Hematopoietic multipotent progenitor cell treated with erythropoietin and hydrocortisone succinate and interleukin-3 and kit ligand, for 8 days (in vitro differentiated cells): ENCODE measurements at regions not wholly inside any gene's neighbourhood (a gene's known extent, or its start where the extent isn't known, plus 50 kb on each side); places are given as distances from the start of the nearest gene placed in this dataset.
"Not testable (repeated sequence)": the region's sequence is repeated elsewhere in the genome, so short reads cannot be mapped to it uniquely, and the experiment has no call there.

Experiments used
- DNase-seq: peaks from one replicate; pipeline ENCODE4 v3.0.0-alpha.2; 2015

DNA sequence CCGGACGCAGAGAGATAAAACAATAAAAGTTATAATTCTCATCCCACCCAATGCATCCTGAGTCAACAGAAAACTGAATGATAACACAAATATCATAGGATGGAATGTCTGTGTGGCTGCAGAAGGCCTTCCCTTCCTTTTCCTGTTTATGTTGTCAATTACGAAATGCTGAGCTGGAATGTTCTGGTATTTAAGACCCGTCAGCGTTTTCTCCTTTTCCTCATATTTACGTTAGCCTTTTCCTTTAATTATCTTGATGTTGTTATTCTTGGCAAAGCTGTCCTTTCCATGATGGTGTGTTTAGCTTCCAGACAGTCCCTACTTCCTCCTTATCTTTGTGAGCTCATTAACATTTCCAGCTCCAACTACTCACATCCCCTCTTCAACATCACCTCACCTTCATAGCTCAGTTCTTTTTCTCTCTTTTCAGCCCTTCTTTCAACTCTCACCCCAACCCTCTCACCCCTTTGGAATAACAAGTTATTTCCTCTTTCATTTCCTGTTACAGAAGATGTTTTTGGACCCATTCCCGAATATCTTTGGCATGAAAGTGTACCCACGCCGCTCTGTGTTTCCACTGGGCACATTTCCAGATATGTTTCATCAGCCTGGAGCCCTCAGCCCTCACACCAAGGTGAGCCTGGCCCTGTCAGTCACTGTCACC, 221.6 kb downstream of the NR2F1-AS1 start:
- no peak for DNase-seq

DNA sequence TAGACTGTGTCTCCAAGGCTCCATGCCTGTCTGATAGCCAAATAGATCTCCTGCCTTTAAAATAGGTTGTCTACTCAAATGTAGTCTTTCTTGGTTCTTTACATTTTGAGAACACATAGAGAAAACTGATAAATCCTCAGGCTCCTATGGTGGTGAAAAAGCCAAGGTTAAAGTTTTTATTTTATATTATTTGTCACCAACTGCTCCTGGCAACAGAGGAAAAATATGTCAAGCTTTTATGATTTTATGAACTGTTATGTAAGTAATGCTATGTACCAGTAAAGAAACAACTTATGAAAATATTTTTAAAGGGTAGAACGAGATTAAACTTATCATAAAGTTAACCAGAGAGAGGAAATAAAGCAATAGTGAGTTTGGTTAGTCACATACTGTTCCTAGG, 222.8 kb downstream of the NR2F1-AS1 start:
- DNase-seq = no peak

DNA sequence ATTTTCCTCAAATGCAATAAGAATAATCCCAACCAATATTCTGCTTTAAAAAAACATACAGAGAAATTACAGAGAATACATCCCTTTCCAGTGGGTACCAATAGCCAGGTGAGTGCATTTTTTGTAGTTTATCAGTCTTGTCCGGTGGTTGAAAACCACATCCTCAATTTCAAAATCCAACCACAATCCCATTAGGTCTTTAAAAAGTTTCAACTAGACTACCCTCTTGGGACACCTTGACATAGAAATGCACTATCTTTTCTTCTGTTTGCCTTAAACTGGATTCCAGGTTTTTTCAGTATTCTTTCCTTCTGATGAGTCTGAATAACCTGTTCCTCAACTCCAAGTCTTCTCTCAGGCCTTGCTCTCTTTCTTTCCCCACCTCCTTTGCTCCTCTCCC, 223.3 kb downstream of the NR2F1-AS1 start:
- no peak for DNase-seq

DNA sequence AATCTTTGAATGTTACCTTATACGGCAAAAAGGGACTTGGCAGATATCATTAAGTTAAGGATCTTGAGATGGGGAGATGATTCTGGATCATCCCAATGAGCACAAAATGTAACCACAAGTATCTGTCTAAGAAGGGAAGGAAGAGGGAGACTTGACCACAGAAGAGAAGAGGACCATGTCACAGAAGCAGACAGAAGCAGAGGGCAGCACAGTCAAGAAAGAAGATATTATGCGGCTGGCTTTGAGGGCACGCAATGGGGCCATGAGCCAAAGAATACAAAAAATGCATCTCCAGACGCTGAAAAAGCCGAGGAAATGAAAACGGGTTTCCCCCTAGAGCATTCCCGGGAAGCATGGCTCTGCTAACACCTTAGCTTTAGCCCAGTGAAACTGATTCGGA, 225.3 kb downstream of the NR2F1-AS1 start:
- DNase-seq = no peak

DNA sequence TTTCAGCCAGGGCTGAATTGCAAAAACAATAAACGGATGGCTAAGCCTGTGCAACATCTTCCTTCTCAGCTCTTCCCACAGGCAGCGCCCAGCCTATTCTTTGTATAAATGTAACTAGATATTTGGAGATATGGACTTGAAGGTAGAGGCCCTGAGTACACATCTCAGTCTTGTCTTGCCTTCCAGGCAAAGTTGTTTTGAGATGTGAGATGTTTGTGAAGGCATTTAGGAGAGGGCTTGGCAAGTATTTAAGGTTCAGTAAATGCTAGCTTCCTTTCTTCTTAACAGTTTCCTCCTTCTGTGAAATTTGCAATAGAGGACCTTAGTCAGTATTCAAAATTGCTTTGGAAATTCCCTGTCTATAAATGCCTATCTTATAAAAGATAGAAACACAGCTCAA, 228.8 kb downstream of the NR2F1-AS1 start:
- no peak for DNase-seq

DNA sequence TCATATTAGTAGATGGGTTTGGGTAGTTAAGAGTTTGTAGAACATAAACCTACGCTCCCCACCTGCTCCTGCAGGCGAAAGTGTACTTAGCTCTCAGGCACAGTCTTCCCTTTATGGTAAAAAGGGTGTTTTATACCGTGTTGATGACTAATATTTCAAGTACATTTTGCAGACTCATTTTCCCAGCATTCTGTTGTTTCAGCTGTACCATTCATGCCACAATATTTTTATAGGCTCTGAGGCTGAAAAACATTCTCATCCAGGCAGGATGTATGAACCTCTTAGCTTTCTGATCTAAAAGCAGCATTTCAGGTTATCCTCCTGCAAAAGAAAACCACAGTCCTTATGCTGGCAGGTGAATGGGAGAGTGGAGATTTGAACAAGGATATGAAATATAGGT, 231.4 kb downstream of the NR2F1-AS1 start:
- no peak for DNase-seq

DNA sequence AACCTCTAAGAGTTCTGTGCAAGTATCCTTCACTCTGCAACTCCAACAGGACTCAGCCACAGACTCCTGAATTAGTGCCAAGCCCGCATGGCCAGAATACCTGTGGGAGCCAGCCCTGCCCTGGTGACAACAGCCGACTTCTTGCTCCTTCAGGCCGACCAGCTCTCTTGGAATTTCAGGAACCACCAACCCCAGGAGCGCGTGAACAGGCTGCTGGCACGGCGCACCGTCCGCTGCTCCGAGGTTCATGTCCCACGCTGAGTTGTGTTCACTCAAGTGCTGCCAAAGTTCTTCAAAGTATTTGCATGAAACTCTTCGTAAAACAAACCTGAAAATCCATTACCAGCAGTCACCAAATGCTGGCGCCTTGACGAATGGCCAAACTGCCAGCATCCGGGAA, 232.8 kb downstream of the NR2F1-AS1 start:
- no peak for DNase-seq

DNA sequence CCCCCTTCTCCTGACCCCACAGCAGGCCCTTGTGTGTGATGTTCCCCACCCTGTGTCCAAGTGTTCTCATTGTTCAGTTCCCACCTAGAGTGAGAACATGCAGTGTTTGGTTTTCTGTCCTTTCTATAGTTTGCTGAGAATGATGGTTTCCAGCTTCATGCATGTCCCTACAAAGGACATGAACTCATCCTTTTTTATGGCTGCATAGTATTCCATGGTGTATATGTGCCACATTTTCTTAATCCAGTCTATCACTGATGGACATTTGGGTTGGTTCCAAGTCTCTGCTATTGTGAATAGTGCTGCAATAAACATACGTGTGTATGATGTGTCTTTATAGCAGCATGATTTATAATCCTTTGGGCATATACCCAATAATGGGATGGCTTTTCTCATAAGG, 234.2 kb downstream of the NR2F1-AS1 start:
- DNase-seq = not testable (repeated sequence)

DNA sequence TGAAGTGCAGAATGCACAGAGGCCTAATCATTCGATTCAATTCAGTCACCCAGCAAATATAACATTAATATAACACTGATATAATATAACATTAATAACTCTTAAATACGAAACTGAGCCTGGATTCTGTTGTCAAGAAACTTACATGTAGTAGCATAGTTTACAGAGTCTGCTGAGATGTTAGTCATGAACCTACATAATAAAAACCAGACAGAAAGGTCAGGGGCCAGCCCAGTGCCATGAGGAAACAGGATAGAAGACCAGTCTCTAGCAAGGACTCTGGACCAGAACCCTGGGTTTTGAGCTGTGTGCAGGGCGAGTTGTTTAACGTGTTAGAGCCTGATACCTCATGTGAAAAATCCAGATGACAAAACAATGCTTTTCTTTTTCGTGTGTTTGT, 234.7 kb downstream of the NR2F1-AS1 start:
- DNase-seq = no peak

DNA sequence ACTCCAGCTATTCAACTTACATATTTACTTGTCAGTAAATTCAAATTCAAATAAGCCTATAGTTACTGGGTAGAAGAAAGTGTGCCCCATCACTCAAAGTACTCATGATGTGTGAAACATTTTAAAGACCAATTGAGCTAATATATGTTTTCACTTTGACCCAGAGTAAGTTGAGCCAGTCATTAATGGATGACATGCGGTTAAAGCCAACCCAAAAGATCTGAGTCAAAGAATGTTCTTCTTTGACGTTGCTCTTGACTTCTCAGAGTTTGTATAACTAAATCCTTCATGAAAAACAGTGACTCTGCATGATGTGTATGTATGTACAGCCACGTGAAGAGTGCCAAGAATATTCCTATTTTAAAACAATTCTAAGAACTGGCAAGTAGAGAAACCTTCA, 237.4 kb downstream of the NR2F1-AS1 start:
- no peak for DNase-seq

DNA sequence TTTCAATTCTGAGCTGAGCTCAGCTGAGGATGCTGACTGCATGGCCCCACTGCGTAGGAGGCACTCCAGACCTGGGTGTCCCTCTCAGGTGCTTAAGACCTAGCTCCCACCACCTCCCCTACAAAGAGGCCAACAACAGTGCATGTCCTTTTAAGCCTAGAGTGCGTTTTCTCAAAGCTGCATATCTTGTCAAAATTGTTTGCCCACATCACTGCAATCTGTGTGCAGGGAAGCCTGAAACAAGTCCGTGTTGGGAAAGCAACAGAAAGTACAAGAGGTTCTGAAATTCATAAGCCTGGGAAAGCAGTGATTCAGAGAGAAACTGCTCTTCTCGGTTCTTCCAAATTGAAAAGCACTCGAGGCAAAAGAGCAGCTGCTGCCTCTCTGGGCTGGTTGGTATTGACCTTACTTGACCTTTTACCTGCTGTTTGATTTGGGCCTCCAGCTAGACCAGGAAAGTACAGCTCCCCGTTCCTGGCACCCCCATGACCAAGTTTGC, 238.4 kb downstream of the NR2F1-AS1 start:
- no peak for DNase-seq

DNA sequence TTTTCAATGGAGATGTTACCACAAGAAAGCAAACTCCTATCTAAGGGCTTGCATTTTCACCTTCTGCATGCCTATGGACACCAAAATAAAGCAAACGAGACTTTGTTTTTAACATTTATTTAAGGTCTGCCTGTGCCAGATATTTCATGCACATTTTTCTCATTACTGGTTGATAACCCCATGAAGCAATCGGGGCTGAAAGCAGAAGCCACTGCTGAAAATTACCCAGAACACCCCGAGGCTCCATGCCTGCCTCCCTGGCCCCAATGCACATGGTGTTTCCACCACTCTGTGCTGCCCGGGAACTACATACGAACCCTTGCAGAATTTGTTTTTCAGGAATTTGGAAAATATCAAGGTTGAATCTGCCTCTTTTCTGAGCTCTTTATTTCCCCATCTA, 240.1 kb downstream of the NR2F1-AS1 start:
- no peak for DNase-seq

DNA sequence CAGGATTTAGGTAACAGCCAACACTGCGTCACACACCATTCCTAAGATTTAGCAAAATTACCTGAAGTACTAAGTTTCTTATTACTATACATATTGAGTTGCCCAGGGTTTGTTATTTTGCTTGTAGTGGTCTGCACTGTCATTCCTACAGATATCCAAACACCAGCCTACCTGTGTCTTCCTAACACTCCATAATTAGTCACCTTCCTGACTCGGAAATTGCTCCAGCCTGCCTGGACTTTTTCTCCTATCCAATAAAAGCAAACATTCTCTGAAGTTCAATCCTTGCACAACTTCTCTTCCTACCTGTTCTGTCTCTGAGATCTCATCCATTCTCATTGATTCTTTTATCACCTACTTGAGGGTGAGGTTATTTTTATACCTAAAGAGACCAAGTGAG, 243.9 kb downstream of the NR2F1-AS1 start:
- DNase-seq = no peak

DNA sequence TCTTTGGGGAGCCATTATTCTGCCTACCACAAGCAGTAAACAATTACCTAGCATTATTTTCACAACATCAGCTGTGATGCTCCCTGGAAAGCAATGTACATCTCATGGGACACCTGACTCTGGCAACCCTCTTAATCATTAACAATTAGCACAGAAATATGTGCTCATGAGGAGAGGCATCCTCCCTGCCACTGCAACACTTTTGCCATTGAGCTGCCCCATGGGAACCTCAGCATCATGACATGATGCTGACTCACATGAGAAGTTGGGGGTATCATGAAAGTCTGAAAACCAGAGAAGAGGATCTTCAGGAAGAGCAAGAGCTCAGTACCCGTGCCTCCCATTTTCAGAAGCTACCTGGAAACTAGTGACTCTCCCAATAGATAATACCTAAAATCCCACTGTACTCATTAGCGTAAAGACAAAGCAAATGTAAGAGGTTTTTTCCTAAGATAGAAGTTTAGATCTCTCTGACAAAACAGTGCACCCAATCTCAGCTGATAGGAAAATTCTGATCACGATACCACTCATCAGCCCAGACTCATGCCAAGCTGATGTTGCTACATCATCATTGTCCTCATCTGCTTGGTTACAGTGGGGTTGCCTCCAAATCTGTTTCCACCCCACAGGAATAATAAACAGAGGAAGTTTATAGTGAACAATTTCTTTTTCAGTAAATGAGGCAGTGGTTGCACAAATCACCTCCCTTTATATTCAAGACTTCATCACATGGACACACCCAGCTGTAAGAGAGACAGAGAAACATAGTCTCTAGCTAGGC, 244.5 kb downstream of the NR2F1-AS1 start:
- no peak for DNase-seq

DNA sequence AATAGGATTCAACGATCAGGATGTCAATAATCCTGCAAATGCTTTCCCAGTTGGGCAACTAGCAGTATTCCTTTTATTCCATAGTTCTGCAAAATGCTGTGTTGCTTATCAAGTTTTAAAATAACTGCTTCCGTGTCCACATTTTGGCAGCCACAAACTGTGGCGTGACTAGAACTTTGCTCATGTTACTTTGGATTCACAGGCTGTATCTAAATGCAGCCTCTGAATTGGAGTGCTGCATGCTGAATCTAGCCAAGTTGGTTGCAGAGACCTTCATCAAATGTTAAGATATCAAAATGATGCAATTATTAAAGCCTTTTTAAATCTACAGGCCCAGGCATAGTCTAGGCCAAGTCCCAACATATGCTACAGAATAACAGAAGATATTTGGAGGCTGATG, 249.2 kb downstream of the NR2F1-AS1 start:
- DNase-seq = no peak

DNA sequence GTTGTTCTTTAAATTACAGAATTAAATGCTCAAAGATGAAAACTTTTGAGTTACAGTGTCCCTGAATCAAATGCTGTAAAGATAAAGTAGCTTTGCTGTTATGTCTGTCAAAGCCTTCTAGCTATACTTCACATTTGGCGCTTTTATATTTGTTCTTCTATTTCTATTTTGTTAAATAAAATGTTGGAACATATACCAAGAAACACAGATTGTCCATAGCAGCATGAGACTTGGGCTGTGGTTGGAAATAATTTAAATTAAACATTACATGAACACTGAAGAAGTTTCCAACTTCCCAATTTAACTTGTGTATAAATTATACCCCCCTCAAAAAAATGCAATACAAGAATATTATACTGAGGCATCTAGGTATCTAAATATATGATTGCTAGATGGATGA, 249.8 kb downstream of the NR2F1-AS1 start:
- DNase-seq = no peak

DNA sequence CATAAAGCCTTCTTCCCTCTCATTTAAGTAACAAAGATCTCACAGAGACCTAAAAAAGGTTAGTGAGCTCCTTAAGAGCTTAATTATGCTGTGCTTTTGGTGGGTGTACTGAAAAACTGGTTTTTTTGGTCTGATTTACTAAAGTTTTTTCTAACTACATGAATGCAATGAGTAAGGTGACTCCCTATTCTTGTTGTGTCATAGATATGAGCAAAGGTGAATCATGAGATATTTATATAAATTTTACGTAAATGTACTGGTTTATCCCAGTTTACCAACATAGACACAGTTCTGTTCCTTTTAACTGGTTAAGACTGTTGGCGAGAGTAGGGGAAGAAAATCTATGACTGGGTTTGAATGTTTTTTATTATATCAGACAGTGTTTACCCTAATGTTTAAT, 250.5 kb downstream of the NR2F1-AS1 start:
- no peak for DNase-seq

DNA sequence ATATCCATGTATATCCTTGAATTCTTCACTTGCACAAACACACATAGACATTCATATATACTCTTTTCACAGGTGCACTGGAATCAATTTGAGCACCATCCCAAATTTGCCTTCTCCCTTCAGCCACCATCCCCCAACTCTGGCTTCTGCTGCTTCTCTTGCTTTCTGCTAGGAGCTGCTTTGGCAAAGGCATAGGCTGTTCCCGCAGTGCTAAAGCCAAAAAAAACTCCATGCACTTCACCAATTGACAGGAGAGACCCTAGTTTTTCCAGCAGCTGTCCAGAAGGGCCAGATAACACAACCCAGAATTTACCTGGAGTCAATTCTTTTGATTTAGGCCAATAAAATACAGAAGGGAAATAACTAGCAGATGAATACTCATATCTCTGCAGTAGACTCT, 251.3 kb downstream of the NR2F1-AS1 start:
- no peak for DNase-seq

DNA sequence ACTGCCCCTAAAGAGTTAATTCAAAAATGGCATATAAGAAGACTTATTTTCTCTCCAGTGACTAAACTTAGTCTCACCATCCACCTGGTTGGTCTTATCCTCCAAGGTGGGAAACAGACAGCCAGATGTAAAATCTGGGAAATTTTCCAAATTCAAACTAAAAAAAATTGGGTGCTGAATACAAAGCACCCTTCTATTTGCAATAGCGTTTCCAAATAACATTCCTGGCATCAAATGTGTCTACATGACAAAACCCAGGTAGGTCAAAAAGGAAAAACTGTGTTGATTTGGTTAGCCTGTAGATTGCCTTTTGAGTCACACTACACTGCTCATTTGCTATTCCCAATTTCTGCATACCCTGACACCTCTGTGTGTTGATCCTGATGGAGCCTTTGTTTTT, 252.2 kb downstream of the NR2F1-AS1 start:
- no peak for DNase-seq

DNA sequence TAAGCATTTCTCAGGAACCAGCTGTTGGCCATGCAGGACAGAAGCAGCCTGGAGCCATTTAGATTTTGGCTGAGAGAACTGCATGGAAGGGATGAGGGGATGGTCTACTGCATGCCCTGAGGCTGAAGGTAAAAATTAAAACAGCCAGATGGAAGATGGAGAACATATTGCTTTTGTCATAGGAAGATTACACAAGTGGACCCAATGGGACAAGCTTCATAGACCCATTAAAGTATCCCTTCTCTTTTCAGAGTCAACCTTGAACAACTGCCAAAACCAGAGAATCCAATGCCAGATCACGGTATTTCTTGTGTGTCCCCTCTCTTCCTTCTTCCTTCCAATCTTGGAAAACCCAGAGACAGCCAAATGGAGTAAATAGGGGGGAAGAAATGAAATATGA, 253.4 kb downstream of the NR2F1-AS1 start:
- no peak for DNase-seq

DNA sequence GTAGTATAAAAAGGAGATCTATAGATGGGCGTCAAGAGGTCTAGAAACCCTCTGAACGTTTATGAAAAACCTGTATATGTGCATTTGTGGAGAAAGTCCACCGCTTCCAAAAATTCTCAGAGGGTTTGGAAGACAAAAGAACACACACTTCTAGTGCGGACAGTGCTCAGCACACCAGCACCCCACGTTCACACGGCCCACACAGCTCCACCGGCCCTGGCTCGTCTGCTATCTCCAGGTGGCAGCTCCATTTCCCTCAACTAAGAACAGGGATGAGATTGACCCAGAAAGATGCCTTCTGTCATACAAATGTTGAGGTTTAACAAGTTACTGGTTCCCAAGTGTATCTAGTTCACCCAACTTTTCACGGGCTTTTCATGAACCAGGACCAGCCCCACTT, 255.1 kb downstream of the NR2F1-AS1 start:
- DNase-seq = no peak

DNA sequence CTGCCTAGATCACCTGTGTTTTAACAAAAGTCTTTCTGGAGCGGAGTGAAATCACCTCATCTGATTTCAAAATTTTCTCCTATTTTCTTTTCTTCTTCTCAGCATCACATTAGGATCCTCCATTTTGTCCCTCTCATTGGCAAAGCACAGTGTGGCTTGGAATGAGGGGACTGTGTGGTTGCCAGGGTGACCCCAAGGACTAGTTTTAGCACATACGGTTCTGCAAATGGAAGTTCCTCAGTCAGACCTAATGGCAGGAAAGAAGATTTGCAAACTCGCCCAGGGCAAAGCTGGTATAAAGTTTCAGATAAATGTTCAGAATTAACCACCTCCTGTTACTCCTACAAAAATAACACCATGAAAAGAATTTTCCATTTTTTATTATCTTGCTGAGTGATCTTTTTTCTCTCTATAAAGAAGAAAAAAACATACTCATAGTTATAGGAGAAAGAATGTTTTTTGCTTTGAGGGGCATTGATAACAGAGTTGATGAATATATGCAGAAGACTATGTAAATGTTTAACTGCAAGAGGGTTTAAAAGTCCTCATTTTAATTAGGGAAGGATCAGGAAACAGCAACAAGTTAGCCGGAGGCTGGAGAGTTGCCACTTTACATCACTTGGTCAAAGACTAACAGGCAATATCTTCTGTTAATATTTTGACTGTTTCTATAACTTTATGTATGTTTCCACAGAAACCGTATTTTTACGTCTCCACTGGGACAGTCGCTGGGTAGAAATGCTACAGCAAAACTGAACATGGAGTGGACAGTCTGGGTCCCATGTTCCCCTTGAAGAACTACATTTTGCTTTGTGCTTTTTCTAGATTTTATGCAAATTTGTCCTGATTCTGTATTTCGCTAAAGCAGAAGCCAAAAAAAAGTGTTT, 257.8 kb downstream of the NR2F1-AS1 start:
- DNase-seq = no peak

DNA sequence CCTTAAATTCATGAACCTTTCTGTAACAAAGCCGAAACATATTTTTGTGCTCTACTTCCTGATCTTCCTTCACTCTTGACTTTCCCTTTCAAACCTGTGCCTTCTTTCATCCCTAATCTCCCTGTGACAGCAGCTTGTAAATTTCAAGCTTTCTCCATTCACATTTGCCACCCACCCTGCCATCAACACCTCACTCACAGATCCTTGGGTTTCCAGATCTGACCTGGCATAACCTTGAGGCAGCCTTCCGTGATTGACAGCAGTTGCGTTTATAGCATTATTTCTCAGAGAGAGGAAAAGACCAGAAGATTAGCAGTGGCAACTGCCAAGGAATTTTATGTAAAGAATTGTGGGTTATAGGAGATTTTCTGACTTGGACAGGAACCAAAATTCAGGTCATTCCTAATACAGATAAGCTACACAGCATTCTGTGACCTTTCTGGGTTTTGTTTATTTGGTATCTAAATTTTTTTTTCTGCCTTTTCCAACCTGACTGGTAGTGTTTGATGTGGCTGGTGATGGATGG, 260.0 kb downstream of the NR2F1-AS1 start:
- DNase-seq = no peak
